SIG-M5 treated with dmso at 0.1 percent for 504 hours (cell line): ENCODE measurements at regions not wholly inside any gene's neighbourhood (a gene's known extent, or its start where the extent isn't known, plus 50 kb on each side); places are given as distances from the start of the nearest gene placed in this dataset.

ENCODE experiments used
- DNase-seq: peaks from one replicate; lab custom pipeline; 2025; ENCODE audit not compliant: unreplicated experiment; lab: John Stamatoyannopoulos, UW

GRCh38 chr4:34814266-34814665 is 1430.0 kb downstream of the ARAP2 start:
- no peak for DNase-seq

GRCh38 chr4:34824515-34824914 is 1419.8 kb downstream of the ARAP2 start:
- DNase-seq, result no peak

GRCh38 chr4:34826660-34827059 is 1417.7 kb downstream of the ARAP2 start:
- DNase-seq, result no peak

DNA sequence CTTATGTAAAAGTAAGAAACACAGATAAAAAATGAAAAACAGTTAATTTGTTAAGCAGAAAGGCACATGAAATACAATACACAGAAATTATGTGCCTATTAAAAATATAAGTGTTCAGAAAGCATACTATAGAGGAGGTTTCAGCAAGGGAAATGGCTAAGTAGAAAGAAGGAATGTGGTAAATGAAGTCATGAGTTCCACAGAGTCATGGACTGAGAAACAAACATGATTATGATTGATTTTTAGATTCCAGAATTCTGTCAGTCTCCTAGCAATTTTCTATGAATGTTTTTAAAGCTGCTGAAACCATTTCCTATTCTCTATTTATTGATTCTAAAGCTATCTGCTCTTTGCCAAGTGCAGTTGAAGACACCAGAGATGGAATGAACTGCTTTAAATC is 1398.4 kb downstream of the ARAP2 start:
- no peak for DNase-seq

GRCh38 chr4:34850421-34850820 is 1393.9 kb downstream of the ARAP2 start:
- DNase-seq, result no peak

- no peak for DNase-seq
Measured at GRCh38 chr4:34850968-34851367, 1393.3 kb downstream of the ARAP2 start.

- DNase-seq, result no peak
Measured at GRCh38 chr4:34851411-34851810, 1392.9 kb downstream of the ARAP2 start.

DNA sequence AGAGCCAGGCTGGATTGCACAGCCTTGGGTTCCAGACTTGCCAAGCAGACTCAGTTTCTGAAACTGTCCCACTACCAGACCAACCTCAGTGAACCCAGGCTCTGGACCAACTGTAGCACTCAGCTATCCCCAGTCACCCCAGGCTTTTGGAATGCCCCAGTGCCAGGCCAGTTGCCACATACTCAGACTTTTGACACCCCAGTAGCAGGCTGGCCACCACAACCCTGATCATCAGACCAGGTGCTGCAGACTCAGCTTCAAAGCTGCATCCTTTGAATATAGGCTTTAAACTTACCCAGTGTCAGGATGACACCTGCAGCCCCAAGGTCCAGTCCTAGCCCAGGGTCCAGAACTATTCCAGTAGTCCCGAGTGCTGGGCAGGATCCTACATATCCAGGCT is 1389.9 kb downstream of the ARAP2 start:
- DNase-seq, result no peak

GRCh38 chr4:34861666-34862065 is 1382.6 kb downstream of the ARAP2 start:
- DNase-seq, result no peak

GRCh38 chr4:34878961-34879360 is 1365.4 kb downstream of the ARAP2 start:
- no peak for DNase-seq

DNA sequence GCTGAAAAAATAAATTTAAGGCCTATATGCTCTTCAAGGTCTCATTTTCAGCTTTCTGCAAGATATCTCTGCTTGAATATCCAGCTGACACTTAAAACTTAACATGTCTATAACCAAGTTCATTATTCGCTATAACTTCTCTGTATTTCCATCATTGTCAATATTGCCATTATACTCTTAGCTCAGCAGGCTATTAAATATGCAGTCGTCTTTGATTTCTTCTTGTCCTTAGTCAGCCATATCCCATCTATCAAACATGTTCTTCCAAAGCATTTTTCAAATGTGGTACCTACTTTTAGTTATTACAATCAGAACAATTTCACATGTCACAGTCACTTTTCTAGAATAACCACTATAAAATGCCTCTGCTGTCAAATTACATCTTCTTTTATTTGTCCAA is 1364.1 kb downstream of the ARAP2 start:
- no peak for DNase-seq

DNA sequence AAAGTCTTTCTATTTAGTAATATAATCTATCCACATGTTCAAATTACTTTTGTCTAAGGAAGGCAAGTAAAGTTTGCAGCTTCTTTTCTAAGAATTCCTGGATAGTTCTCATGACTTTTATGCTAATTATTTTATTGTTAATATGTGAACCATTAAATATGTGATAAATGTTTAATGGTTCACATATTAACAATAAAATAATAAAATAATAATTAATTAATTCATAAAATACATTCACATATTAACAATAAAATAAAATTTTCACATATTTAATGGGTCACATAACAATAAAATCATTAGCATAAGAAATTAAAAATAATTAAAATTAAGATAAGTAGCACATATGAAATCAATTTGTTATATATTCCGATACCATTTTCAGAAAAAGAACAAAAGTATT is 1352.4 kb downstream of the ARAP2 start:
- no peak for DNase-seq

- no peak for DNase-seq
Measured at GRCh38 chr4:34893382-34893781, 1350.9 kb downstream of the ARAP2 start.

DNA sequence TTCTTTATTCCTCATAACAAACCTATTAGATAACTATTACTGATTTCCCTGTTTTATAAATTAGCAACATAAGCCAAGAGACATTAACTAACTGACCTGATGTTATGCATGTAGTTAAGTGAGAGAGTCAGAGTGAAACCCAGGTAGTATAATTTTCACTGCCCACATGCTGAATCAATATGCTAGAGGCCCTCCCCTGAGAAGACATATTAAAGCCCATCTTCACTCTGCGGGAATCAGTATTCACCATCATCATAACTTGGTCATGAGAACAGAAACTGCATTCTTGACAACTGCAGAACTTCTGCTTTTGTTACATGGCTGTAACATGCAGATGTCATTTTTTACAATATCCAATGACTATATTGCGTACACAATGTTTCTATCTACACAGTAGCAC is 1324.3 kb downstream of the ARAP2 start:
- no peak for DNase-seq

- no peak for DNase-seq
Measured at GRCh38 chr4:34921391-34921790, 1322.9 kb downstream of the ARAP2 start.

GRCh38 chr4:34922325-34922724 is 1322.0 kb downstream of the ARAP2 start:
- no peak for DNase-seq

- DNase-seq, result no peak
Measured at GRCh38 chr4:34932591-34932990, 1311.7 kb downstream of the ARAP2 start.

- DNase-seq, result no peak
Measured at GRCh38 chr4:34935739-34936138, 1308.6 kb downstream of the ARAP2 start.

- no peak for DNase-seq
Measured at GRCh38 chr4:34939073-34939472, 1305.2 kb downstream of the ARAP2 start.

DNA sequence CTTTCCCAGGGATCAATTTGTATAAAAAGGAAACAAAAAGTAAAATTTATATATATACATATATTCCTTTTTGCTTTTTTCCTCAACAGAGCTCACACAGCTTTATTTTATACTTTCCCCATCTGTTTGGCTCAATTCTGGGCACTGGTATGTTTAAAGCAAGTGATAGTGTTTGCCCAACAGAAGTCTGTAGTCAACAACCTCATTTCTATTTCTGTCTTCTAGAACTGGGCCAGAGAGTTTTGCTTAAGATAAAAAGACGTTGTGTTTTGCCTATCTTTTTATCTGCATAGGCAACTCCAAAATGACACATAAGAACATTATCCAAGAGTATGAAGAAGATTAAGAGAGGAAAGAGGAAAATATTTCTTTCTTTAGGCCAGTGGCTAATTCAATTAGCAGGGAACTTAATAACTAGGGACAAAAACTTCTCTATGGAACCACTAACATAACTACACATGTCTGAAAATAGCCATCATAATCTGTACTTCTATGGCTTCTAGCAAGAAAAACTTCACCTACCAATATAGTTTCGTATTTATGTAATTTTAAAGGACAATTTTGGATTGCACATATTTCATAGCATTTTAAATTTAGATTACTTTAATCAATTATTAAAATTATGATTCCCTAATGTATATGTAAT is 1300.5 kb downstream of the ARAP2 start:
- no peak for DNase-seq

- no peak for DNase-seq
Measured at GRCh38 chr4:34950926-34951325, 1293.4 kb downstream of the ARAP2 start.

GRCh38 chr4:34953145-34953799 is 1291.0 kb downstream of the ARAP2 start:
- peak; percentile 18 for DNase-seq

GRCh38 chr4:34964613-34965012 is 1279.7 kb downstream of the ARAP2 start:
- no peak for DNase-seq
